GM21360 (cell line): ENCODE measurements at regions not wholly inside any gene's neighbourhood (a gene's known extent, or its start where the extent isn't known, plus 50 kb on each side); places are given as distances from the start of the nearest gene placed in this dataset.
"Not testable (repeated sequence)": the region's sequence is repeated elsewhere in the genome, so short reads cannot be mapped to it uniquely, and the experiment has no call there.

Experiments
- ATAC-seq: cut with Tn5 transposase; IDR thresholded peaks from one replicate; pipeline ENCODE4 v1.9.1; 2021; ENCODE audit warnings: mild to moderate bottlenecking, moderate library complexity; ENCODE audit not compliant: unreplicated experiment

DNA sequence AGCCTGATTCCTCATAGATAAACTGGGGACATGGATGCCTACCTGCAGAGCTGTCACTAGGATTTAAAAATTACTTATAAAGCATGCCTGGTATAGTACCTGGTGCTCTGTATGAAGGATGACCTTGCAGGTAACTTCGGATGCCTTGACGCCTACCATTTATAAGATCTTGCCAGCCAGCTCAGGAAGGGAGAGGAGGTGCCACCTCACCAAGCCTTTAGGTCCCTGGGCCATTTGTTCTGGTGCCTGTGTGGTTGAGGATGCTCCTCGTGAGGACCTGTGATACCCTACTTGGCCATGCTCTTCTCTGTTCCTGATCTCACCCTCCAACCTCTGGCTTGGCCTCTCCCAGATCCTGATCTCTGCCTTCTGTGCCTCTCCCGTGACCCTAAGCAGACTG, 85.2 kb downstream of the FDX1 start:
- no peak for ATAC-seq

DNA sequence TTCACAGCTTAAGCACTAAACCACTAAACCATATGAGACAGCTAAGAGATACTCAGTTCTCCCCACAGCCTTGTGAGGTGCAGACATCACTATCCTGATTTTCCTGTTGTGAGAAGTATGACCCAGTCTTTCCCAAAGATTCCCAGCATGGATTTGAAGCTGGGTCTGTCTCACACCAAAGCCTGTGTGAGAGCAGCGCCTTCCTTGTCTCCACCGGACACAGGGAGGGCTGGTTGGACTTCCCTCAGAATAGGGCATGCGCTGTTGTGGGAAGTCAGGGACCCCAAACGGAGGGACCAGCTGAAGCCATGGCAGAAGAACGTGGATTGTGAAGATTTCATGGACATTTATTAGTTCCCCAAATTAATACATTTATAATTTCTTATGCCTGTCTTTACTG, 87.6 kb downstream of the FDX1 start:
- ATAC-seq = not testable (repeated sequence)

DNA sequence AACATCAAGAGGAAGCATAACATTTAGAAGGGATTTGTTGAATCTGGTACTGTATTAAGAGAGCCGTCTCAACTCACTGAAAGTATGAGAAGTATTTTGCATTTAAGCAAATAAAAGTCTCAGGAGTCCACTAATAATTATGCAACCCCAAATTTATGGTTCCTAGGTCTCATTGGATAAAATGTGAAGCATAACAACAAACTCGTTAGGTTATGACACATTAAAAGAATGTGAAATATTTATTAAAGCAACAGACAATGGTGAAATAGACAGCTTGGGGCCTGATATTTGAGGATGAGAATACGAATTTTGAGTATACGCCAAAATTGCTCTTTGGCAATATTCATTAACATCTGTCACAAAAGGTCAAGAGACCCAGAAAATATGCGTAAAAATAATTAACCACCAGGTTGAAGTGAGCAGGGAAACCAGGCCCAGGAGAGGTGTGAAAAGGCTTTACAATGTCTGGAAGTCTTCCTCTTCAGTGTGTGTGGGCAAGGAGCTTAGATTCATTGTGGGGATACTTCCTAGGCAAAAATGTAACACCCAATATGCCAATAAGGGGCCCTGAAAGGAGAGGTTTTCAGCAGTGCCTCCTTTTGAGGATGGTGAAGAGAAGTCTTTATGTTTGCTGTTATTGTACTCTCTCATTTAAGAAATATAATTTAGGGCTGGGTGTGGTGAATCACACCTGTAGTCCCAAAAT, 89.2 kb downstream of the FDX1 start:
- no peak for ATAC-seq

DNA sequence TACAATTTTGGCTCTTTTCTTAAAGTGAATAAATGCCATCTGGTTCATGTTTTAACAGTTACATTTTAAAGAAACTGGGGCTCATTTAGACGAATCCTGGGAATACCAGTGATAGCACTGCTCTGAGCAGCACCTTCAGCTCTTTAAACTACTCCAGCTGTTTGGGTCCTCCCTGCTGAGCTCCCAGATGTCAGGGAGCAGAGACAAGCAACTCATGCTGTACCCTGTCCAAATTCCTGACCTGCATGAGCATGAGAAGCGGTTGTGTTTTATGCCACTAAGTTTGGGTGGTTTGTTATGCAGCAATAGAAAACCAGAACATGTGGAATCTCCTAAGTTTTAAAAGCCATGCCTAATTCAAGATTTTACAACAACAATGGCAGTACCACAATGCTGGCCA, 90.0 kb downstream of the FDX1 start:
- ATAC-seq = no peak

DNA sequence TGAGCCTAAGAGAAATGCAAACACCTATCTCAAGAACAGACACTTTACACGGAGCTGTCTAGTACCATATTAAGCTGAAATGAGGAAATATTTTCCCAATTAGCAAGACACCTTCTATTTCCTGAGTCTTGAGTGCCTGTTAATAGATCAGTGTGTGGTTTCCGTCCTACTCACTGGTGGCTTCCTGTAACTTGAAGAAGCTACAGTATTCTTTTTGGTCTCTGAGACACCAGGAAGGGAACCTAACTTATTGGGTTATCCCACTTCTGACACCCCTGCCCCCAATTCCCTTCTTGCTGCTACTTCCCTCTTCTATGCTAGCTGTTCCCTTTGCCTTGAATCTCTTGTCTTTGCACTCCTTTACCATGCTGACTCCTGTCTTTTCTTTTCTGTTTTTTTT, 92.7 kb downstream of the FDX1 start:
- ATAC-seq = no peak

DNA sequence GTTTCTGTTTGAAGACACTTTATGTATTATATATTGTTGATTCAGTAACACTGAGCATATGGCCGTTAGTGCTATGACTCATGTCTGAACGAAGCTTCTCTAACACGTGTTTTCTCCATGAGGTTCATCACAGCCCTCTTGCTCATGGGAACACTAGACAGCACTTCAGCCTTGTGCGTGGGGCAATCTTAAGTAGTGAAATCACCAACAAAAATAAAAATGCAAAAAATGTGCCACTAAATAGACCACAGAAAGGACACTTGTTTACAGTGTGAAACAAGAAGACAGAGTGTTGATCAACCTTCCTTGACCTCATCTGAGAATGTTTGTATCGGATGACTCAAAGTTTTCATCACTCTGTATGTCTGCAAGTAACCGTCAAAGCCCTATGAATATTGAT, 94.5 kb downstream of the FDX1 start:
- no peak for ATAC-seq

DNA sequence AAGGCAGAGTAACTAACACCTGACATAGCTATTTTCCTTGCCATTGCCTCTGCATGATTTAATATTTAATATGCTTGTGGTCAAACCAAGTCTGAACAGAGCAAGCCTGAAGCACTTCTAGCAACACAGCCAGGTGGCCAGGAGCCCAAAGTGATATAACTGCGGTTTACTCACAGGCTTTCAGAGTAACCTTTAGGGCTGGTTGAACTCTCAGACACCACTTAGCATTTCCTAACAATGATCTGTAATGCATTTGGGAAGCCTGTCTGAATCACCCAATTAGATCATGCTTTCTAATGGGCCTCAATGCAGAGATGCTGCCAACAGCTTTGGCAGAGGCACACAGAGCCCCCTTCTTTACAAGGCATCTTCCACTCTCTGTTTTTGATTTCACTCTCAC, 96.1 kb downstream of the FDX1 start:
- ATAC-seq = no peak

DNA sequence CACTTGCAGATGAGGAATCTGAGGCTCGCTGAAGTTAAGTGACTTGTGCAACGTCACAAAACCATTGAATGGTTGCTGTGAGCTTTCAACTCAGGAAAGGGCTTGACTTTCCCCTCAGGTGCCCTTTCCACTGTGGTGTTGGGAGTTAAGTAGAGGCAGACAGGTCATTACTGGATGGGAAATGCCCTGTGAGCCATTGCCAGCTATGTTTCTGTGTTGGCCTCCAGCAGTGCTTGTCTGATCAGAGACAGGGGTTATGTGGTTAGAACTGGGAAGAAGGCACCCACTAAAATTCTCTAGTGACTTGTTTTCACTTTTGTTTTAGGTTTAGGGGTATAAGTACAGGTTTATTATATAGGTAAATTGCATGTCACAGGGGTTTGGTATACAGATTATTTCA, 96.6 kb downstream of the FDX1 start:
- peak; percentile 51 for ATAC-seq
